ENCODE measurements at regions not wholly inside any gene's neighbourhood (a gene's known extent, or its start where the extent isn't known, plus 50 kb on each side); places are given as distances from the start of the nearest gene placed in this dataset.
"Not testable (repeated sequence)": the region's sequence is repeated elsewhere in the genome, so short reads cannot be mapped to it uniquely, and the experiment has no call there.

GRCh38 chr3:194949592-194949991 is 263.9 kb downstream of the FAM43A start:
- DNase-seq (ENCODE audit: low read depth, low spot score) = no peak
- Histone ChIP-seq H3K27ac (ENCODE audit: low read depth, low read length) (no peak overlapping the region), H3K27me3 (ENCODE audit: control insufficient read depth, insufficient read depth, low read length) (peaks cover 40% of the 10 kb centered on the region), H3K9me3 (ENCODE audit: control insufficient read depth, insufficient read depth, low read length) (no peaks in the 10 kb centered on the region; the same call in 1 of the 2 replicates), H3K4me3 (ENCODE audit: low read depth, low read length) (no peak overlapping the region)
- ChIA-PET POLR2A (no interaction called here), CTCF (no interaction called here)
- TF ChIP-seq, protein P1, sequence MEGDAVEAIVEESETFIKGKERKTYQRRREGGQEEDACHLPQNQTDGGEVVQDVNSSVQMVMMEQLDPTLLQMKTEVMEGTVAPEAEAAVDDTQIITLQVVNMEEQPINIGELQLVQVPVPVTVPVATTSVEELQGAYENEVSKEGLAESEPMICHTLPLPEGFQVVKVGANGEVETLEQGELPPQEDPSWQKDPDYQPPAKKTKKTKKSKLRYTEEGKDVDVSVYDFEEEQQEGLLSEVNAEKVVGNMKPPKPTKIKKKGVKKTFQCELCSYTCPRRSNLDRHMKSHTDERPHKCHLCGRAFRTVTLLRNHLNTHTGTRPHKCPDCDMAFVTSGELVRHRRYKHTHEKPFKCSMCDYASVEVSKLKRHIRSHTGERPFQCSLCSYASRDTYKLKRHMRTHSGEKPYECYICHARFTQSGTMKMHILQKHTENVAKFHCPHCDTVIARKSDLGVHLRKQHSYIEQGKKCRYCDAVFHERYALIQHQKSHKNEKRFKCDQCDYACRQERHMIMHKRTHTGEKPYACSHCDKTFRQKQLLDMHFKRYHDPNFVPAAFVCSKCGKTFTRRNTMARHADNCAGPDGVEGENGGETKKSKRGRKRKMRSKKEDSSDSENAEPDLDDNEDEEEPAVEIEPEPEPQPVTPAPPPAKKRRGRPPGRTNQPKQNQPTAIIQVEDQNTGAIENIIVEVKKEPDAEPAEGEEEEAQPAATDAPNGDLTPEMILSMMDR (IDR thresholded peaks at IDR 0.05; ENCODE audit: low read depth, low read length) = no peak

DNA sequence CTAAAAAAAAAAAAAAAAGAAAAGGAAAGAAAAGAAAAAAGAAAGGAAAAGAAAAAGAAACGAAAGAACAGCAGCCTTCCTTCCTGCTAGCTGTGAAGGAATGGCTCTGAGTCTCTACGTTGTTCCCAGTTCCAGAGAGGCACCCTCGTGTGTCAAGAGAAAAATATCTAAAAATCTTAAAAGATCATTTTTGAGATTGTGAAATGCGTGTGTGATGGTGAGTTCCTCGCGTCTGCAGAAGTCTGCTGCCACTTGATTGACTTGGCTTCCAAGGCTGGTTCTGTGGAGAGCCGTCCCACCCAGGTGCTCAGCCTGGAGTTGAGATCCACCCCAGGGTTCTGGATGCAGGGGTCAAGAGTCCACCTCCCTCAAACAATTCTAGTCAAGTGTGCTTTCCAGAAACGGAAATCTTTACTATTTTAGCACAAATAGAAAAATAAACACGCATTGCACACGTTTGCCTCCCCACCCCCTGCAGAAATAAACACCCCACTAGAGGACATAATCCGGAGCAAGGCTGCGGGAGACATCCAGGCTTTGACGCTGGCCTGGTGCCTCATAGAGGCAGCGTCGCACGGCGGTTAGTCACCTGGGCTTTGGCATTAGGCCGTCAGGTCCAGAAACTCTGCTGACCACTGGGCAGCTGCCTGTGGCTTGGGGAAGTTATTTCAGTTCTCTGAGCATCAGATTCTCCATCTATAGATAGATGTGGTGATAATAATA is 265.4 kb downstream of the FAM43A start:
- TF ChIP-seq, protein P1 (IDR thresholded peaks at IDR 0.05; ENCODE audit: low read depth, low read length) = no peak
- CTCF ChIA-PET = no interaction called here
- POLR2A ChIA-PET = no interaction called here
- H3K27me3 ChIP-seq (ENCODE audit: control insufficient read depth, insufficient read depth, low read length) = peaks cover 29% of the 10 kb centered on the region
- no peak for DNase-seq (ENCODE audit: low read depth, low spot score)
- H3K27ac ChIP-seq (ENCODE audit: low read depth, low read length) = no peak overlapping the region
- H3K4me3 ChIP-seq (ENCODE audit: low read depth, low read length) = no peak overlapping the region
- no peaks in the 10 kb centered on the region for H3K9me3 ChIP-seq (ENCODE audit: control insufficient read depth, insufficient read depth, low read length)

GRCh38 chr3:194951629-194951920 is 265.9 kb downstream of the FAM43A start:
- POLR2A ChIA-PET; DNase-seq (ENCODE audit: low read depth, low spot score); CTCF ChIA-PET; H3K4me3 ChIP-seq (ENCODE audit: low read depth, low read length); H3K27ac ChIP-seq (ENCODE audit: low read depth, low read length); H3K9me3 ChIP-seq (ENCODE audit: control insufficient read depth, insufficient read depth, low read length): not testable (repeated sequence)
- H3K27me3 ChIP-seq (ENCODE audit: control insufficient read depth, insufficient read depth, low read length) = peaks cover 26% of the 10 kb centered on the region

DNA sequence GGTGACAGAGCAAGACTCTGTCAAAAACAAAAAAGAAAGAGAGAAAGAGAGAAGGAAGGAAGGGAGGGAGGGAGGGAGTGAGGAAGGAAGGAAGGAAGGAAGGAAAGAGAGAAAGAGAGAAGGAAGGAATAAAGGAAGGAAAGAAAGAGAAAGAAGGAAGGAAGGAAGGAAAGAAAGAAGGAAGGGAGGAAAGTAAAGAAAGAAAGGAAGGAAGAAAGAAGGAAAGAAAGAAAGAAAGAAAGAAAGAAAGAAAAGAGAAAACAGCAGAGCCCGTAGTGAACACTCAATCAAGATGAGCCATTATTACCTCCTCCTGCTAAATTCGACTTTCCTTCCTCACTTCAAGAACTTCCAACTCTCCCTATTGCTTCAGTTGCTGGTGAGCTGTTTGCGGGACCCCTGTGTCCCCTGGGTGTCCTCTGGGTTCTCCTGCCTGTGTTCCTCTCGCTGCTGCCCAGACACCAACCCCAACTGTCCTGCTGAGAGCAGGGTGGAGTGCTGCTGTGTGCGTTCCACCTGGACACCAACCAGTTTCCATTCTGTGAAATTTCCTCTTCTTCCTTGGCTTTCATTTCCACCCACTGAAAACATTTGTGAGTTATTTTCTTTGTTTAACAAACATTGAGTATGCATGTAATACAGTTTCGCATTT is 266.4 kb downstream of the FAM43A start:
- POLR2A ChIA-PET = no interaction called here
- TF ChIP-seq, protein P1 (IDR thresholded peaks at IDR 0.05; ENCODE audit: low read depth, low read length) = no peak
- no peak for DNase-seq (ENCODE audit: low read depth, low spot score)

GRCh38 chr3:194952841-194953241 is 267.2 kb downstream of the FAM43A start:
- Histone ChIP-seq H3K27me3 (ENCODE audit: control insufficient read depth, insufficient read depth, low read length) (peaks cover 22% of the 10 kb centered on the region), H3K4me3 (ENCODE audit: low read depth, low read length) (no peak overlapping the region), H3K27ac (ENCODE audit: low read depth, low read length) (no peak overlapping the region), H3K9me3 (ENCODE audit: control insufficient read depth, insufficient read depth, low read length) (no peaks in the 10 kb centered on the region)
- ChIA-PET POLR2A (no interaction called here), CTCF (interaction anchor here (2.1 kb wide), 1 partner anchor 270 kb away, joined by 6 read pairs; no protein-coding TSS in a partner anchor)
- DNase-seq (ENCODE audit: low read depth, low spot score) = no peak
- TF ChIP-seq, protein P1 (IDR thresholded peaks at IDR 0.05; ENCODE audit: low read depth, low read length) = no peak

More for the DNA sequence above, 266.4 kb downstream of the FAM43A start:
- CTCF ChIA-PET = no interaction called here
- Histone ChIP-seq H3K27me3 (ENCODE audit: control insufficient read depth, insufficient read depth, low read length) (peaks cover 26% of the 10 kb centered on the region), H3K9me3 (ENCODE audit: control insufficient read depth, insufficient read depth, low read length) (no peaks in the 10 kb centered on the region), H3K4me3 (ENCODE audit: low read depth, low read length) (no peak overlapping the region), H3K27ac (ENCODE audit: low read depth, low read length) (no peak overlapping the region)

Measured in AG04450 (cell line).